ENCODE measurements at regions not wholly inside any gene's neighbourhood (a gene's known extent, or its start where the extent isn't known, plus 50 kb on each side); places are given as distances from the start of the nearest gene placed in this dataset.

DNA sequence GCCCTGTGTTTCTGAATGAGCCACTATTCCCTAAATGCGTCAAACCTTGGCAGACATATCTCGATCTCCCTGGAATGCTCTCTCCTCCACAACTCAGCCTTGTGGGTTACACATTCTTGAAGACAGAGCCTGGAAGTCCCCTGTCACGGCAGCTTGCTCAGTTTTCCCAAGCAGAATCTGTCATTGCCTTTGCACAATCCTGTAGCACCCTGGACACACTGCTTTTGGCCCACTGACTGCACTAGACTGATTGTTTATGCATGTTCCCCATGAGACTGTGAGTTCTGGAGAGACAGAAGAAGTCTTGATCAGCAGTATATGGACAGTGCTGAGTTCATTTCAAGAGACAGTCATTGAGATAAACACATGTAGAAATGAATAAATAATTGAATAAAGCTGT lies 406.7 kb downstream of the CD83 start:
- ChIA-PET CTCF (no interaction called here), POLR2A (ENCODE audit: unreplicated experiment) (no interaction called here)
- no TSS peak for BruUV-seq (replicated peaks)
- no peak overlapping the region for H3K4me3 ChIP-seq
- H2AFZ ChIP-seq: no peak overlapping the region
- H3K9me2 ChIP-seq (ENCODE audit: insufficient read depth): no peaks in the 10 kb centered on the region
- DNase-seq: no peak
- H3K79me2 ChIP-seq (ENCODE audit: low read depth): no peaks in the 10 kb centered on the region
- no peaks in the 10 kb centered on the region for H4K20me1 ChIP-seq (ENCODE audit: insufficient read depth)
- H3K36me3 ChIP-seq (ENCODE audit: low read depth): no peaks in the 10 kb centered on the region
- no peak for TF ChIP-seq EZH2 (IDR thresholded peaks at IDR 0.05; ENCODE audit: low read depth)
- TF ChIP-seq, protein P1, sequence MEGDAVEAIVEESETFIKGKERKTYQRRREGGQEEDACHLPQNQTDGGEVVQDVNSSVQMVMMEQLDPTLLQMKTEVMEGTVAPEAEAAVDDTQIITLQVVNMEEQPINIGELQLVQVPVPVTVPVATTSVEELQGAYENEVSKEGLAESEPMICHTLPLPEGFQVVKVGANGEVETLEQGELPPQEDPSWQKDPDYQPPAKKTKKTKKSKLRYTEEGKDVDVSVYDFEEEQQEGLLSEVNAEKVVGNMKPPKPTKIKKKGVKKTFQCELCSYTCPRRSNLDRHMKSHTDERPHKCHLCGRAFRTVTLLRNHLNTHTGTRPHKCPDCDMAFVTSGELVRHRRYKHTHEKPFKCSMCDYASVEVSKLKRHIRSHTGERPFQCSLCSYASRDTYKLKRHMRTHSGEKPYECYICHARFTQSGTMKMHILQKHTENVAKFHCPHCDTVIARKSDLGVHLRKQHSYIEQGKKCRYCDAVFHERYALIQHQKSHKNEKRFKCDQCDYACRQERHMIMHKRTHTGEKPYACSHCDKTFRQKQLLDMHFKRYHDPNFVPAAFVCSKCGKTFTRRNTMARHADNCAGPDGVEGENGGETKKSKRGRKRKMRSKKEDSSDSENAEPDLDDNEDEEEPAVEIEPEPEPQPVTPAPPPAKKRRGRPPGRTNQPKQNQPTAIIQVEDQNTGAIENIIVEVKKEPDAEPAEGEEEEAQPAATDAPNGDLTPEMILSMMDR (conservative IDR thresholded peaks at IDR 0.05): no peak
- no peaks in the 10 kb centered on the region for H3K27me3 ChIP-seq (ENCODE audit: insufficient read depth, low read depth)
- no peaks in the 10 kb centered on the region for H3K4me1 ChIP-seq (replicated peaks; ENCODE audit: insufficient read depth)
- no peak overlapping the region for H3K27ac ChIP-seq
- H3K9me3 ChIP-seq (ENCODE audit: insufficient read depth, low read depth): no peaks in the 10 kb centered on the region
- no peaks in the 10 kb centered on the region for H3F3A ChIP-seq (ENCODE audit: insufficient read depth, low read depth)
- no peak overlapping the region for H3K4me2 ChIP-seq
- intact Hi-C loops (cut with micrococcal nuclease; ENCODE audit: unreplicated experiment): no loop called here

DNA sequence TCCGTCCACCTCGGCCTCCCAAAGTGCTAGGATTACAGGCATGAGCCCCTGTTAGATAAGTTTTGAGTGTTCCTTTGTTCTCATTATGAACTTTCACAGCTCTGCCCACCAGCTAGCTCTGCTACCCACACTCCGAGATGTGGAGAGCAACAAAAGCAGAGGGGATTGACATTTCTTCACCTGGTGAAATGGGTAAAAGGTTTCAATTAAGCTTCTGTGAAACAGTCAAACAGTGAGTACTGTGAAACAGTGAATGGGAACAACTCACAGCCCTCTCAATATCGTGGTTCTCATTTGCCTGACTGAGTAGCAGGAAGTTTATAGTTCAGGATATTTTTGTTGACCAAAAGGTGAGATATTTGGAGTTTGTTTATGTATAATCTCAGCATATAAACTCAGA lies 412.8 kb downstream of the CD83 start:
- POLR2A ChIA-PET (ENCODE audit: unreplicated experiment): no interaction called here
- CTCF ChIA-PET: no interaction called here
- no TSS peak for BruUV-seq (replicated peaks)

DNA sequence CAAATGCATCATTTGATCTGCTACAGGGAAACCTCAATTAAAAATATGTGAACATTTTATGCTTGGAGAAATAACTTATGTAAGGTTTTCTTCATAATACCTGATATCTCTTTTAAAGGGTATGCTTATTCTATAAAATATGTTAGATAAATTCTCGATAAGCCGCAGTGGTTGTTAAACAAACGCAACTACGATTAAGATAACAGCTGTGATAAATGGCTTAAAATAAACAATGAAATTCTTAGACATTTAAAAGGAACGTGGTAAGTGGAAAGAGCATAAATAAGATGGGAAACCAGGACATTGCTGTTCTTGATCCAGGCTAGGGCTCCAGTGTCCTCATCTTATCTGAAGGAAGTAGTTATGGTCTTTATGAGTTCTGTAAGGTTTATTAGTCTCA lies 415.9 kb downstream of the CD83 start:
- CTCF ChIA-PET: no interaction called here
- Histone ChIP-seq H2AFZ (no peak overlapping the region), H3K9me2 (ENCODE audit: insufficient read depth) (no peaks in the 10 kb centered on the region), H3F3A (ENCODE audit: insufficient read depth, low read depth) (no peaks in the 10 kb centered on the region), H3K79me2 (ENCODE audit: low read depth) (no peaks in the 10 kb centered on the region), H3K4me3 (no peak overlapping the region), H4K20me1 (ENCODE audit: insufficient read depth) (no peaks in the 10 kb centered on the region), H3K9me3 (ENCODE audit: insufficient read depth, low read depth) (no peaks in the 10 kb centered on the region), H3K4me1 (replicated peaks; ENCODE audit: insufficient read depth) (no peaks in the 10 kb centered on the region), H3K27ac (no peak overlapping the region), H3K27me3 (ENCODE audit: insufficient read depth, low read depth) (no peaks in the 10 kb centered on the region), H3K36me3 (ENCODE audit: low read depth) (no peaks in the 10 kb centered on the region), H3K4me2 (no peak overlapping the region)
- intact Hi-C loops (cut with micrococcal nuclease; ENCODE audit: unreplicated experiment): no loop called here
- POLR2A ChIA-PET (ENCODE audit: unreplicated experiment): no interaction called here
- BruUV-seq (replicated peaks): no TSS peak
- TF ChIP-seq, protein P1 (conservative IDR thresholded peaks at IDR 0.05): no peak
- TF ChIP-seq EZH2 (IDR thresholded peaks at IDR 0.05; ENCODE audit: low read depth): no peak
- DNase-seq: no peak

More for the DNA sequence above, 412.8 kb downstream of the CD83 start:
- Histone ChIP-seq H3K27me3 (ENCODE audit: insufficient read depth, low read depth) (no peaks in the 10 kb centered on the region), H3K4me3 (no peak overlapping the region), H3K27ac (no peak overlapping the region), H3K4me1 (replicated peaks; ENCODE audit: insufficient read depth) (no peaks in the 10 kb centered on the region), H3K9me3 (ENCODE audit: insufficient read depth, low read depth) (no peaks in the 10 kb centered on the region), H3K9me2 (ENCODE audit: insufficient read depth) (no peaks in the 10 kb centered on the region), H3K79me2 (ENCODE audit: low read depth) (no peaks in the 10 kb centered on the region), H4K20me1 (ENCODE audit: insufficient read depth) (no peaks in the 10 kb centered on the region), H3F3A (ENCODE audit: insufficient read depth, low read depth) (no peaks in the 10 kb centered on the region), H3K36me3 (ENCODE audit: low read depth) (no peaks in the 10 kb centered on the region), H2AFZ (no peak overlapping the region), H3K4me2 (no peak overlapping the region)
- TF ChIP-seq, protein P1 (conservative IDR thresholded peaks at IDR 0.05): no peak
- no peak for TF ChIP-seq EZH2 (IDR thresholded peaks at IDR 0.05; ENCODE audit: low read depth)
- no peak for DNase-seq
- intact Hi-C loops (cut with micrococcal nuclease; ENCODE audit: unreplicated experiment): no loop called here
